HEK293T (cell line): ENCODE measurements at regions not wholly inside any gene's neighbourhood (a gene's known extent, or its start where the extent isn't known, plus 50 kb on each side); places are given as distances from the start of the nearest gene placed in this dataset.

ENCODE experiments used
- CTCF ChIA-PET: fragments of 350-600 bp; formaldehyde crosslinking; extraction: SDS; loops from one replicate; lab custom pipeline; 2021; ENCODE audit warnings: antibody characterized with exemption, inconsistent platforms; lab: Yijun Ruan, JAX
- POLR2A ChIA-PET: fragments of 350-600 bp; formaldehyde crosslinking; extraction: SDS; loops from one replicate; lab custom pipeline; 2020; ENCODE audit warnings: antibody characterized with exemption, inconsistent platforms; lab: Yijun Ruan, JAX
- DNase-seq: peaks from one replicate; pipeline ENCODE4 v3.0.0; 2012; ENCODE audit warnings: mixed read lengths; ENCODE audit errors: extremely low spot score
- ARNT ChIP-seq: fragments of 450-650 bp; IDR thresholded peaks from 2 replicates; pipeline ENCODE4 v1.6.1; 2017; ENCODE audit warnings: mild to moderate bottlenecking
- BHLHE40 ChIP-seq: fragments of 450-650 bp; IDR thresholded peaks from 2 replicates; pipeline ENCODE4 v1.6.1; 2016; ENCODE audit warnings: mild to moderate bottlenecking, moderate library complexity, borderline replicate concordance
- CTBP1 ChIP-seq: fragments of 450-650 bp; IDR thresholded peaks from 2 replicates; pipeline ENCODE4 v1.6.1; 2016; ENCODE audit warnings: borderline replicate concordance
- ELF4 ChIP-seq: fragments of 450-650 bp; IDR thresholded peaks from 2 replicates; pipeline ENCODE4 v1.6.1; 2017; ENCODE audit warnings: antibody characterized with exemption
- FOXA1 ChIP-seq: fragments of 450-650 bp; IDR thresholded peaks from 2 replicates; pipeline ENCODE4 v1.6.1; 2016; ENCODE audit warnings: mild to moderate bottlenecking
- FOXK2 ChIP-seq: fragments of 450-650 bp; IDR thresholded peaks from 2 replicates; pipeline ENCODE4 v1.6.1; 2016; ENCODE audit warnings: mild to moderate bottlenecking
- FOXM1 ChIP-seq: fragments of 450-650 bp; IDR thresholded peaks from 2 replicates; pipeline ENCODE4 v1.6.1; 2017; ENCODE audit warnings: mild to moderate bottlenecking, borderline replicate concordance
- HDGF ChIP-seq: fragments of 450-650 bp; IDR thresholded peaks from 2 replicates; pipeline ENCODE4 v1.6.1; 2017; ENCODE audit warnings: antibody characterized with exemption, borderline replicate concordance
- L3MBTL2 ChIP-seq: fragments of 450-650 bp; conservative IDR thresholded peaks from 2 replicates; pipeline ENCODE4 v1.6.1; 2016; ENCODE audit warnings: mild to moderate bottlenecking
- LEF1 ChIP-seq: fragments of 450-650 bp; IDR thresholded peaks from 2 replicates; pipeline ENCODE4 v1.6.1; 2017; ENCODE audit warnings: mild to moderate bottlenecking, borderline replicate concordance
- NFRKB ChIP-seq: fragments of 450-650 bp; IDR thresholded peaks from 2 replicates; pipeline ENCODE4 v1.6.1; 2016; ENCODE audit warnings: mild to moderate bottlenecking, moderate library complexity
- PKNOX1 ChIP-seq: fragments of 450-650 bp; IDR thresholded peaks from 2 replicates; pipeline ENCODE4 v1.6.1; 2016
- SP1 ChIP-seq: fragments of 450-650 bp; IDR thresholded peaks from 2 replicates; pipeline ENCODE4 v1.6.1; 2017
- SUZ12 ChIP-seq: fragments of 450-650 bp; IDR thresholded peaks from 2 replicates; pipeline ENCODE4 v1.6.1; 2016; ENCODE audit warnings: mild to moderate bottlenecking
- TARDBP ChIP-seq: fragments of 450-650 bp; IDR thresholded peaks from 2 replicates; pipeline ENCODE4 v1.6.1; 2016
- ZNF384 ChIP-seq: fragments of 450-650 bp; IDR thresholded peaks from 2 replicates; pipeline ENCODE4 v1.6.1; 2016

GRCh38 chr3:26102376-26102775 lies 312.5 kb downstream of the OXSM start:
- CTCF ChIA-PET, result no interaction called here
- TF ChIP-seq FOXM1, result no peak
- TF ChIP-seq NFRKB, result no peak
- no peak for TF ChIP-seq SUZ12
- TF ChIP-seq CTBP1, result no peak
- no peak for TF ChIP-seq LEF1
- TF ChIP-seq ELF4, result no peak
- no peak for TF ChIP-seq FOXK2
- no peak for TF ChIP-seq HDGF
- TF ChIP-seq TARDBP, result no peak
- TF ChIP-seq PKNOX1, result no peak
- no peak for TF ChIP-seq ARNT
- no peak for TF ChIP-seq FOXA1
- no peak for TF ChIP-seq BHLHE40
- TF ChIP-seq SP1, result no peak
- TF ChIP-seq ZNF384, result no peak
- POLR2A ChIA-PET, result no interaction called here
- DNase-seq, result no peak

- TF ChIP-seq FOXM1 (no peak), ZNF384 (no peak), NFRKB (no peak), L3MBTL2 (no peak), HDGF (no peak), SP1 (no peak)
- POLR2A ChIA-PET, result no interaction called here
- no peak for DNase-seq
- CTCF ChIA-PET, result no interaction called here
Observed at GRCh38 chr3:26104851-26105251, 315.0 kb downstream of the OXSM start.

GRCh38 chr3:26105261-26105660 lies 315.4 kb downstream of the OXSM start:
- POLR2A ChIA-PET, result no interaction called here
- DNase-seq, result no peak
- CTCF ChIA-PET, result no interaction called here
- TF ChIP-seq L3MBTL2 (no peak), ELF4 (no peak), ZNF384 (no peak), NFRKB (no peak), FOXK2 (no peak), SUZ12 (no peak), LEF1 (no peak), SP1 (no peak), CTBP1 (no peak)

GRCh38 chr3:26106228-26106627 lies 316.3 kb downstream of the OXSM start:
- POLR2A ChIA-PET, result no interaction called here
- TF ChIP-seq ARNT (no peak), FOXK2 (no peak), PKNOX1 (no peak), ZNF384 (no peak), CTBP1 (no peak), BHLHE40 (no peak), NFRKB (no peak), L3MBTL2 (no peak), FOXM1 (no peak), HDGF (no peak), ELF4 (no peak), LEF1 (no peak), SUZ12 (no peak), SP1 (no peak), FOXA1 (no peak), TARDBP (no peak)
- CTCF ChIA-PET, result no interaction called here
- DNase-seq, result no peak

- DNase-seq, result no peak
- TF ChIP-seq SP1 (no peak), TARDBP (no peak), SUZ12 (no peak), ELF4 (no peak), CTBP1 (no peak)
- ChIA-PET CTCF (no interaction called here), POLR2A (no interaction called here)
Observed at GRCh38 chr3:26108846-26109489, 319.1 kb downstream of the OXSM start.

GRCh38 chr3:26114851-26115250 lies 325.0 kb downstream of the OXSM start:
- no peak for TF ChIP-seq ELF4
- TF ChIP-seq FOXK2, result no peak
- no peak for TF ChIP-seq ARNT
- no peak for TF ChIP-seq FOXA1
- TF ChIP-seq BHLHE40, result no peak
- TF ChIP-seq ZNF384, result no peak
- no peak for TF ChIP-seq SUZ12
- TF ChIP-seq PKNOX1, result no peak
- TF ChIP-seq LEF1, result no peak
- TF ChIP-seq NFRKB, result no peak
- no peak for TF ChIP-seq SP1
- no peak for TF ChIP-seq L3MBTL2
- no peak for TF ChIP-seq FOXM1
- TF ChIP-seq CTBP1, result no peak
- no peak for TF ChIP-seq TARDBP
- no peak for TF ChIP-seq HDGF
- ChIA-PET CTCF (interaction anchor here (0.6 kb wide), 1 partner anchor 26 kb away, joined by 4 read pairs; no protein-coding TSS in a partner anchor), POLR2A (no interaction called here)
- DNase-seq, result no peak
